CD8-positive, alpha-beta memory T cell (primary cell): ENCODE measurements at regions not wholly inside any gene's neighbourhood (a gene's known extent, or its start where the extent isn't known, plus 50 kb on each side); places are given as distances from the start of the nearest gene placed in this dataset.

ENCODE experiments used
- CTCF ChIA-PET: fragments of 350-600 bp; sonication (Branson Sonifier 250); formaldehyde crosslinking; loops from one replicate; lab custom pipeline; 2021; ENCODE audit warnings: antibody characterized with exemption; lab: Charles Lee
- POLR2A ChIA-PET: fragments of 350-600 bp; sonication (Branson Sonifier 250); formaldehyde crosslinking; loops from one replicate; lab custom pipeline; 2021; ENCODE audit warnings: antibody characterized with exemption; lab: Charles Lee
- DNase-seq, 5 donors: peaks; one replicate each; pipeline versions ENCODE4 v3.0.0 to v3.0.0-alpha.2; 2020 to 2022; ENCODE audit warnings: mixed read lengths in 1 of 5
- H3K27ac ChIP-seq: one replicate; pipeline ENCODE4 v1.7.0; 2013; ENCODE audit warnings: low read depth, mild to moderate bottlenecking, low read length, moderate library complexity
- H3K27me3 ChIP-seq: 2 replicates; pipeline ENCODE4 v1.7.0; 2013; ENCODE audit warnings: low read length, mild to moderate bottlenecking; ENCODE audit not compliant: insufficient read depth, poor library complexity, severe bottlenecking
- H3K36me3 ChIP-seq: 2 replicates; pipeline ENCODE4 v1.7.0; 2013; ENCODE audit warnings: mild to moderate bottlenecking, low read length, moderate library complexity; ENCODE audit not compliant: insufficient read depth
- H3K4me1 ChIP-seq: 2 replicates; pipeline ENCODE4 v1.7.0; 2013; ENCODE audit warnings: mild to moderate bottlenecking, low read length, moderate library complexity; ENCODE audit not compliant: insufficient read depth
- H3K4me3 ChIP-seq: 2 replicates; pipeline ENCODE4 v1.7.0; 2013; ENCODE audit warnings: mild to moderate bottlenecking, low read length
- H3K9me3 ChIP-seq: 2 replicates; pipeline ENCODE4 v1.7.0; 2013; ENCODE audit warnings: mild to moderate bottlenecking, low read length
- H3K27ac Mint-ChIP-seq, 8 donors: one replicate each; pipeline ENCODE4 v1.8.0; 2020 to 2021; ENCODE audit warnings: mixed read lengths in 8 of 8, mild to moderate bottlenecking in 6 of 8, inconsistent platforms in 3 of 8, moderate library complexity in 3 of 8
- H3K27me3 Mint-ChIP-seq, 2 donors: one replicate each; pipeline ENCODE4 v1.8.0; 2020 to 2021; ENCODE audit warnings: mixed read lengths in 2 of 2, mild to moderate bottlenecking in 1 of 2, moderate library complexity in 1 of 2
- H3K36me3 Mint-ChIP-seq, 3 donors: one replicate each; pipeline ENCODE4 v1.8.0; 2020 to 2021; ENCODE audit warnings: mixed read lengths in 3 of 3, inconsistent platforms in 1 of 3, mild to moderate bottlenecking in 1 of 3
- H3K4me1 Mint-ChIP-seq, 3 donors: one replicate each; pipeline ENCODE4 v1.8.0; 2020 to 2021; ENCODE audit warnings: mixed read lengths in 3 of 3, inconsistent platforms in 1 of 3, mild to moderate bottlenecking in 1 of 3
- H3K4me3 Mint-ChIP-seq, 7 donors: one replicate each; pipeline ENCODE4 v1.8.0; 2020 to 2021; ENCODE audit warnings: mixed read lengths in 7 of 7, mild to moderate bottlenecking in 6 of 7, moderate library complexity in 4 of 7, inconsistent platforms in 2 of 7
- H3K9me3 Mint-ChIP-seq, 5 donors: one replicate each; pipeline ENCODE4 v1.8.0; 2020 to 2022; ENCODE audit warnings: mixed read lengths in 5 of 5, mild to moderate bottlenecking in 3 of 5, moderate library complexity in 2 of 5, inconsistent platforms in 1 of 5

DNA sequence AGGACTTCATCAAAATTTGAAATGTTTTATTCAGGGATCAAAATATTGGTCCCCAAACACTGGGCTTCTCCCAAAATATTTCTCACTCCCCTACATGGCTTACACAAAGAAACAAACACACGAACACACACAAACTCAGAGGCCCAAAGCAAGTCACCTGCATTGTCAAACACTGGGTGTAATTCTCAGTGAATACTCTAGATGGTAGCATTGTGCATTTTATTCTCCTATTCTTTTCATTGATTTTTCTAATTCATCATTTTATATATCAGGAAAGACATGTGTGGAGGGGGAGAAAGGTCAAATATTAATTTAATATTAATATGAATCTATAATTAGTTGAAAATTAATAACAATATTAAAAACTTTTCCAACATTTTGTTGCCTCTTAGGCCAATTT lies 72.3 kb upstream of the TNMD start:
- CTCF ChIA-PET, result interaction anchor here (0.9 to 1.3 kb wide), 3 partner anchors 13 to 256 kb away, joined by 3 read pairs; no protein-coding TSS in a partner anchor
- DNase-seq, result peak in 1 of 5 donors; percentile 1

DNA sequence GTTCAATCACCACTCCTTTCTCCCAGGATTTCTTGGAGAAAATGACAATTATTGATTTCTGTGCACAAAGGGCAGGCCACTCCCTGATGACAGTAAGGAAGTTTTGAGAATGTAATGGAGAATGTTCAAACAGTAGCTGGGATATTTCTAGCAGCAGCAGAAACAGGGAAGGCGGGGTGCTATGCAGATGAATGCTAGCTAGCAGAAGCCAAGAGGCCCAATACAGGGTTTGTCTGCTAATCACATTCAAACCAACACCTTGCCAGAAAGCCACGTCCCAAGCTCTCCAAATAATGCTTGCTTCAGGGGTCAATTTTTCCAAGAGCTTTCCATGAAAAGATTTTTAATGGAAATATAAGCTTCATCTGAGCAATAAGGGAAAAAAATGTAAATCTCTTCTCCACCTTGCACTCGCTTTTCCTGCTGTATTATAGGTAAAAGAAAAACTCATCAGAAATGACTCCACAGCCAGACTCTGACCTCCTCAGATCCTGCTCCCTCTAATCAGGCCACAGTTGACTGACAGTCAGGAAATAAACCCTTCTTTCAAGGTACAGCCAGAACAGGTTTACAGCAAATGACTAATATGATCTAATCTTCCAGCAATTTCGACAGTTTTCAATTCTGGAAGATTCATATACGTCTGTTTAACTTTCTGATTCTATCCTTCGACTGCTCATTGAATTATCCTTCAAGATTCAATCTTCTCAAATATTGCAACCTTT lies 84.7 kb upstream of the PCDH19 start:
- Mint-ChIP-seq H3K36me3 (no peaks in the 10 kb centered on the region), H3K4me1 (no peaks in the 10 kb centered on the region), H3K4me3 (no peak overlapping the region), H3K27me3 (peaks cover 0 to 3% of the 10 kb centered on the region in 2 donors), H3K9me3 (peaks cover 0 to 11% (median 2%) of the 10 kb centered on the region in 5 donors), H3K27ac (no peak overlapping the region)
- Histone ChIP-seq H3K9me3 (no peaks in the 10 kb centered on the region), H3K27me3 (no peaks in the 10 kb centered on the region), H3K36me3 (no peaks in the 10 kb centered on the region), H3K4me3 (no peak overlapping the region), H3K27ac (no peak overlapping the region), H3K4me1 (no peaks in the 10 kb centered on the region)
- ChIA-PET CTCF (no interaction called here), POLR2A (no interaction called here)
- no peak for DNase-seq

More for the DNA sequence above, 72.3 kb upstream of the TNMD start:
- Mint-ChIP-seq H3K4me3 (no peak overlapping the region), H3K9me3 (no peaks in the 10 kb centered on the region), H3K27me3 (peaks cover 0 to 2% of the 10 kb centered on the region in 2 donors), H3K36me3 (no peaks in the 10 kb centered on the region), H3K27ac (no peak overlapping the region), H3K4me1 (no peaks in the 10 kb centered on the region)
- Histone ChIP-seq H3K36me3 (no peaks in the 10 kb centered on the region), H3K4me1 (no peaks in the 10 kb centered on the region), H3K4me3 (no peak overlapping the region), H3K9me3 (no peaks in the 10 kb centered on the region), H3K27ac (no peak overlapping the region), H3K27me3 (no peaks in the 10 kb centered on the region)
- POLR2A ChIA-PET, result no interaction called here

DNA sequence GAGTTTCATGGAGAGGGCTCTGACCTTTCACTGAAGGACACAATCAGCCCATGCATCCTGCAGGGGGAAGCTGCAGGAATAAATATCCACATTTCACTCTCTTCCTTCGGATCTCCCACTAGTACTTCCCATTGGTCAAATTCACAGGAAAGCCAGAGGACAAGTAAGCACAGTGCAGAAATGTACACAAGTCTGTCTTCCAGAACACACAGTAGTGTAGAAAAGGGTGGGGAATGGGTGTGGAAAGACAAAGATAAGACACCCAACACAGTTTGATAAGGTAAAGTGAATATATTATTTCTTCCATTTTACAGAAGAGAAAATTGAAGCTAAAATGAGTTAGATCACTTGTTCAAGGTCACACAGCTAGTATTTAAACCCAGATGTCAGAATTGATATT lies 81.1 kb upstream of the PCDH19 start:
- Mint-ChIP-seq H3K36me3 (no peaks in the 10 kb centered on the region), H3K9me3 (no peaks in the 10 kb centered on the region), H3K27me3 (peaks cover 0 to 3% of the 10 kb centered on the region in 2 donors), H3K27ac (no peak overlapping the region), H3K4me1 (no peaks in the 10 kb centered on the region), H3K4me3 (no peak overlapping the region)
- POLR2A ChIA-PET, result no interaction called here
- DNase-seq, result no peak
- H3K36me3 ChIP-seq, result no peaks in the 10 kb centered on the region
- H3K27ac ChIP-seq, result no peak overlapping the region
- H3K9me3 ChIP-seq, result no peaks in the 10 kb centered on the region
- H3K4me1 ChIP-seq, result no peaks in the 10 kb centered on the region
- CTCF ChIA-PET, result no interaction called here
- H3K27me3 ChIP-seq, result no peaks in the 10 kb centered on the region
- no peak overlapping the region for H3K4me3 ChIP-seq

DNA sequence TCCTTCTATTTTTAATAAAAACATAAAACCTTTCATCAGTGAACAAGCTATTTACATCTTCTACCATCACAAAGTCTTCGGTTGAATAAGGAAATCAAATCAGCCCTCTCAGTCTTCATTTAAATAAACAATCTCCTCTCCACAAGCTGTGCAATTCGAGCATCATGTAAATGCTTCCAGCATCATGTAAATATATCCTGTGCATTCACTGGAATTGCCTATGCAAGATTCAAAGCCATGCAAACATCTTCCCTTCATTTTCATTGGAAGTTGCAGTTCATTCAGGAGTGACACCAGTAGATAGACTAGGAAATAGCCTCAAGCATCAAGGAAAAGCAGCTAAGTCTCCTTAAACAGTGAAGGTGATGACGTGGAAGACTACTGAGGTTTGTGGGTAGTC lies 77.7 kb upstream of the PCDH19 start:
- Histone ChIP-seq H3K4me1 (no peaks in the 10 kb centered on the region), H3K36me3 (no peaks in the 10 kb centered on the region), H3K27me3 (no peaks in the 10 kb centered on the region), H3K4me3 (no peak overlapping the region), H3K9me3 (no peaks in the 10 kb centered on the region), H3K27ac (no peak overlapping the region)
- POLR2A ChIA-PET, result no interaction called here
- Mint-ChIP-seq H3K36me3 (no peaks in the 10 kb centered on the region), H3K9me3 (peaks cover 0 to 2% (median 0%) of the 10 kb centered on the region in 5 donors), H3K27me3 (peaks cover 0 to 3% of the 10 kb centered on the region in 2 donors), H3K4me3 (no peak overlapping the region), H3K27ac (no peak overlapping the region), H3K4me1 (no peaks in the 10 kb centered on the region)
- no peak for DNase-seq
- CTCF ChIA-PET, result no interaction called here

DNA sequence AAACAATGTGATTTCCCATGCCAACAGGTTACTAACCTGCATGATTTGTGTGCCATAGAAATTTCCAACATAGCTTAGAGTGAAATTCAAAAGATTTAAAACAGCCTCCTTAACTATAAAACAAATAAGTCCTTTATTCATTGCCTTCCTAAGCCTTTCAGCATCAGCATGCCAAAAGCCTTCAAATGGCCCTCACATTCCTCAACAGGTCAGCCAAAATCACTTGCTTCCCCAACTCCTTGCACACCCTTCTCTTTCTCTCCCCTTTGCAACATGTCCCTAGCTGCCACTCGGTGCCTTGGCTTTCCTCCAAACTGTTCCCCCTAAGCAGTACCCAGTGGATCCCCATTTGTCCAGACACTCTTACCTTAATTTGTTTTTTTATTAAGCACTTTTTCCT lies 74.9 kb upstream of the PCDH19 start:
- Histone ChIP-seq H3K27ac (no peak overlapping the region), H3K27me3 (no peaks in the 10 kb centered on the region), H3K36me3 (no peaks in the 10 kb centered on the region), H3K4me3 (no peak overlapping the region), H3K9me3 (no peaks in the 10 kb centered on the region), H3K4me1 (no peaks in the 10 kb centered on the region)
- no peak overlapping the region for H3K4me3 Mint-ChIP-seq
- CTCF ChIA-PET, result no interaction called here
- H3K36me3 Mint-ChIP-seq, result no peaks in the 10 kb centered on the region
- peaks cover 0 to 2% (median 0%) of the 10 kb centered on the region in 5 donors for H3K9me3 Mint-ChIP-seq
- no peaks in the 10 kb centered on the region for H3K27me3 Mint-ChIP-seq
- no peak overlapping the region for H3K27ac Mint-ChIP-seq
- no peak for DNase-seq
- POLR2A ChIA-PET, result no interaction called here
- H3K4me1 Mint-ChIP-seq, result no peaks in the 10 kb centered on the region

DNA sequence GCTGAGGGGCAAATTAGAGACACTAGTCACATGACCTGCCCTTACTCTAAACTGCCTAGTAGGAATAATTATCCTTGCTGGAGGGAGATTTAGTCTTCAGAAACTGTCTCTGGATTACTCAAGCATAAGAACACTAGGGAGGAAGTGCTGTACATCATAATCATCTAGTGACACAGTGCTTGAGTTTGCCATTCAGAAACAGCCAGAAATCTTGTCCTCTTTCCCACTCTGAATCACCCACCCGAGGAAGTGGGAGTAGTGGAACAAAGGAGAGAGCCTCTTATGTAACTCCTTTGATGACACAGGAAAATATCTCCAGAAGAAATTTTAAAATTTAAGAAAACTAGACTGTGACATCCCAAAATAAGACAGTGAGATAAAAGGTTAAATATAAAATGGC lies 69.3 kb upstream of the PCDH19 start:
- Histone ChIP-seq H3K4me1 (no peaks in the 10 kb centered on the region), H3K27me3 (no peaks in the 10 kb centered on the region), H3K27ac (no peak overlapping the region), H3K36me3 (no peaks in the 10 kb centered on the region), H3K4me3 (no peak overlapping the region), H3K9me3 (no peaks in the 10 kb centered on the region)
- ChIA-PET CTCF (no interaction called here), POLR2A (no interaction called here)
- H3K27me3 Mint-ChIP-seq, result no peaks in the 10 kb centered on the region
- no peak overlapping the region for H3K27ac Mint-ChIP-seq
- no peaks in the 10 kb centered on the region for H3K36me3 Mint-ChIP-seq
- H3K4me3 Mint-ChIP-seq, result no peak overlapping the region
- DNase-seq, result no peak
- no peaks in the 10 kb centered on the region for H3K4me1 Mint-ChIP-seq
- H3K9me3 Mint-ChIP-seq, result peaks cover 0 to 2% (median 0%) of the 10 kb centered on the region in 5 donors

DNA sequence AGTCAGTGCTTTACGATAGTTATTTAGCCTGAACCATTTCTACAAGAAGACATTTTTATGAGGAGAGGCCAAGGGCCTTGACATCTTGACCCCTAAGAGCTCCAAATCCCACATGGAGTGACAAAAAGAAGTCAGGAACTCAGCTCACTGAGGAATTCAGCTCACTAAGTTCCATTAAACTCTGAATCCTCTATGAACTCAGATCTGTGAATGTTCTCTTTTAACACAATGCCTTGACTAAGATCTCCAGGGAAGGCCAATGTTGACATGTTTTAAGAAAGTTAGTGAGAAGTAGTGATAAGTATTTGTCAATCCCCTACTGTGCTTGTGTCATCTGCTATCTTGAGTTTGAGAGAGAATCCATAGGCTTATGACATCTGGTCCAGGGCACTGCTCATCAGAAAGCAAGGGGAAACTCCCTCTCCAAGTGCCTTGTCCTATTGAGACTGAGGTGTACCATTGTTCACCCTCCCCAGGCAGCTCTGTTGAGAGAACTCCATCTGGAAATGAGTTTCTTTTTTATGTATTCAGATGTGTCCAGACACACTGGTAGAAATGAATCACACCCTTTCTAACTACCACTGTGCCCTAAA lies 68.7 kb upstream of the PCDH19 start:
- no peak overlapping the region for H3K27ac Mint-ChIP-seq
- ChIA-PET CTCF (no interaction called here), POLR2A (no interaction called here)
- Histone ChIP-seq H3K36me3 (no peaks in the 10 kb centered on the region), H3K4me3 (no peak overlapping the region), H3K4me1 (no peaks in the 10 kb centered on the region), H3K9me3 (no peaks in the 10 kb centered on the region), H3K27me3 (no peaks in the 10 kb centered on the region), H3K27ac (no peak overlapping the region)
- DNase-seq, result no peak
- no peaks in the 10 kb centered on the region for H3K27me3 Mint-ChIP-seq
- no peaks in the 10 kb centered on the region for H3K4me1 Mint-ChIP-seq
- H3K4me3 Mint-ChIP-seq, result no peak overlapping the region
- H3K36me3 Mint-ChIP-seq, result no peaks in the 10 kb centered on the region
- peaks cover 0 to 2% (median 0%) of the 10 kb centered on the region in 5 donors for H3K9me3 Mint-ChIP-seq

DNA sequence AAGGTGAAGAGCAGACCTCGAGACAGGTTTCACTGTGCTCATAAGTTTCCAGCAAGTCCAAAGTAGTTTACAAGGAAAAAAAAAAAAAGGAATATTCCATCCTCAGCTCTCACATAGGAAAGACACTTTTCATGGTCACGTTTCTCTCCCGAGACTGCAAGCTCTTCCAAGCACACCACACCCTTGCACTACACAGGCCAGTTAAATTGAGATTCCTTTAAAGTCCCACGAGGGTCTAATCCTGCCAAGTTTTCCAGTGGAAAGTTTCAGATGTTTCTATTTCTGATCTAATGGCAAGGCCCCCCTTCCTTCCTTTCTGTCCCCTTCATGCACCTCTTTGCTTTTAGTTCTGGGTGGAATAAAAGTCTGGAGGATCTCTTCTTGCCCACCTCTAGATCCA lies 67.9 kb upstream of the PCDH19 start:
- no peaks in the 10 kb centered on the region for H3K36me3 ChIP-seq
- no peaks in the 10 kb centered on the region for H3K27me3 ChIP-seq
- Mint-ChIP-seq H3K27ac (no peak overlapping the region), H3K36me3 (no peaks in the 10 kb centered on the region), H3K9me3 (no peaks in the 10 kb centered on the region), H3K4me3 (no peak overlapping the region), H3K4me1 (no peaks in the 10 kb centered on the region), H3K27me3 (no peaks in the 10 kb centered on the region)
- DNase-seq, result no peak
- ChIA-PET POLR2A (no interaction called here), CTCF (no interaction called here)
- no peak overlapping the region for H3K4me3 ChIP-seq
- no peaks in the 10 kb centered on the region for H3K9me3 ChIP-seq
- no peaks in the 10 kb centered on the region for H3K4me1 ChIP-seq
- no peak overlapping the region for H3K27ac ChIP-seq
